Caco-2 (cell line): ENCODE measurements at regions not wholly inside any gene's neighbourhood (a gene's known extent, or its start where the extent isn't known, plus 50 kb on each side); places are given as distances from the start of the nearest gene placed in this dataset.

Experiments
- BruUV-seq: library from RNA; stranded (reverse); fragments of 400-500 nt; replicated peaks from 2 replicates; lab custom pipeline; 2021; lab: Mats Ljungman, UMichigan
- CTCF ChIA-PET: fragments of 300-600 bp; sonication (Branson Sonifier 250); formaldehyde crosslinking; loops from one replicate; lab custom pipeline; 2022; ENCODE audit warnings: antibody characterized with exemption; lab: Charles Lee
- POLR2A ChIA-PET: fragments of 300-600 bp; sonication (Branson Sonifier 250); formaldehyde crosslinking; loops from one replicate; lab custom pipeline; 2022; ENCODE audit warnings: antibody characterized with exemption; lab: Charles Lee
- DNase-seq, 2 experiments: peaks; one replicate each; pipeline versions ENCODE4 v3.0.0 to v3.0.0-alpha.2; 2020 to 2022
- H3K27me3 ChIP-seq: replicated peaks from 2 replicates; pipeline ENCODE4 v1.6.0; 2011; ENCODE audit warnings: low read length; ENCODE audit not compliant: control insufficient read depth, insufficient read depth
- H3K36me3 ChIP-seq: 2 replicates; pipeline ENCODE4 v1.5.1; 2011; ENCODE audit warnings: low read length; ENCODE audit not compliant: control insufficient read depth, insufficient read depth
- H3K4me1 ChIP-seq: fragments of 250-450 bp; sonication (Bioruptor Pico); 2 replicates; pipeline ENCODE4 v1.5.1; 2020; ENCODE audit warnings: mild to moderate bottlenecking
- H3K4me3 ChIP-seq: 2 replicates; pipeline ENCODE4 v1.5.1; 2011; ENCODE audit warnings: low read depth, mild to moderate bottlenecking, control low read depth, low read length
- H3K9me3 ChIP-seq: fragments of 250-450 bp; sonication (Bioruptor Pico); 2 replicates; pipeline ENCODE4 v1.5.1; 2020; ENCODE audit warnings: mild to moderate bottlenecking, moderate library complexity
- H3K27ac Mint-ChIP-seq: one replicate; pipeline ENCODE4 v1.8.0; 2022; ENCODE audit warnings: mixed read lengths; ENCODE audit not compliant: unreplicated experiment
- H3K27me3 Mint-ChIP-seq: one replicate; pipeline ENCODE4 v1.8.0; 2022; ENCODE audit warnings: mixed read lengths; ENCODE audit not compliant: insufficient read depth, unreplicated experiment
- H3K36me3 Mint-ChIP-seq: one replicate; pipeline ENCODE4 v1.8.0; 2022; ENCODE audit warnings: mild to moderate bottlenecking, mixed read lengths; ENCODE audit not compliant: insufficient read depth, unreplicated experiment
- H3K4me1 Mint-ChIP-seq: one replicate; pipeline ENCODE4 v1.8.0; 2022; ENCODE audit warnings: low read depth, mixed read lengths; ENCODE audit not compliant: unreplicated experiment
- H3K4me3 Mint-ChIP-seq: one replicate; pipeline ENCODE4 v1.8.0; 2022; ENCODE audit warnings: mild to moderate bottlenecking, moderate library complexity, mixed read lengths; ENCODE audit not compliant: unreplicated experiment
- H3K9me3 Mint-ChIP-seq: one replicate; pipeline ENCODE4 v1.8.0; 2022; ENCODE audit warnings: mixed read lengths; ENCODE audit not compliant: unreplicated experiment
- CTCF ChIP-seq, 2 experiments: fragments of 200-600 bp in 1 of 2; IDR thresholded peaks; 1 replicate in 1 of 2; 2 replicates in 1 of 2; pipeline versions ENCODE4 v1.5.1 to v1.8.0; 2011 to 2022; ENCODE audit warnings: antibody characterized with exemption in 1 of 2, control low read depth in 1 of 2, inconsistent platforms in 1 of 2, low read depth in 1 of 2, low read length in 1 of 2, mild to moderate bottlenecking in 1 of 2, moderate library complexity in 1 of 2; ENCODE audit not compliant: insufficient read depth in 1 of 2, severe bottlenecking in 1 of 2, unreplicated experiment in 1 of 2
- intact Hi-C: fragments of 100-400 bp; cut with micrococcal nuclease; formaldehyde crosslinking; loops from one replicate; pipeline ENCODE4 v1.10.0; 2022; ENCODE audit not compliant: unreplicated experiment

GRCh38 chr14:34222122-34222521 is 239.9 kb downstream of the SPTSSA start:
- peak in 1 of 2 experiments; percentile 13 for DNase-seq
- Mint-ChIP-seq H3K4me1 (peaks cover 38% of the 10 kb centered on the region), H3K9me3 (peaks cover 10% of the 10 kb centered on the region), H3K36me3 (peaks cover 5% of the 10 kb centered on the region), H3K4me3 (no peak overlapping the region), H3K27me3 (no peaks in the 10 kb centered on the region), H3K27ac (peak overlapping the region; percentile 34)
- ChIA-PET CTCF (interaction anchor here (0.5 kb wide), 1 partner anchor 18 kb away, joined by 7 read pairs; no protein-coding TSS in a partner anchor), POLR2A (interaction anchor here (0.5 kb wide), 1 partner anchor 109 kb away, joined by 3 read pairs; no protein-coding TSS in a partner anchor)
- no TSS peak for BruUV-seq
- peaks cover 45% of the 10 kb centered on the region for H3K4me1 ChIP-seq
- no peaks in the 10 kb centered on the region; the same call in 1 of the 2 replicates for H3K9me3 ChIP-seq
- H3K36me3 ChIP-seq, result no peaks in the 10 kb centered on the region
- no peak for TF ChIP-seq CTCF (IDR thresholded peaks at IDR 0.05; ENCODE audit: insufficient read depth in 1 of 2, low read depth in 1 of 2, low read length in 1 of 2, severe bottlenecking in 1 of 2, unreplicated experiment in 1 of 2)
- intact Hi-C loops, result loop anchor here (10.0 kb wide), 1 partner anchor 157 kb away; no protein-coding TSS in a partner anchor
- H3K27me3 ChIP-seq, result no peaks in the 10 kb centered on the region
- no peak overlapping the region for H3K4me3 ChIP-seq

GRCh38 chr14:34220921-34221320 is 241.1 kb downstream of the SPTSSA start:
- POLR2A ChIA-PET, result no interaction called here
- peaks cover 41% of the 10 kb centered on the region for H3K4me1 ChIP-seq
- H3K27me3 Mint-ChIP-seq, result no peaks in the 10 kb centered on the region
- no peaks in the 10 kb centered on the region for H3K27me3 ChIP-seq
- H3K9me3 ChIP-seq, result no peaks in the 10 kb centered on the region; the same call in 1 of the 2 replicates
- H3K4me3 ChIP-seq, result no peak overlapping the region
- peak overlapping the region; percentile 40 for H3K27ac Mint-ChIP-seq
- intact Hi-C loops, result loop anchor here (10.0 kb wide), 1 partner anchor 156 kb away; no protein-coding TSS in a partner anchor
- no peak overlapping the region for H3K4me3 Mint-ChIP-seq
- no peak for DNase-seq
- H3K36me3 Mint-ChIP-seq, result peaks cover 5% of the 10 kb centered on the region
- no TSS peak for BruUV-seq
- H3K9me3 Mint-ChIP-seq, result peaks cover 10% of the 10 kb centered on the region
- H3K4me1 Mint-ChIP-seq, result peaks cover 33% of the 10 kb centered on the region
- CTCF ChIA-PET, result interaction anchor here (0.5 to 0.7 kb wide), 2 partner anchors 14 to 111 kb away, joined by 3 to 4 read pairs; no protein-coding TSS in a partner anchor
- no peaks in the 10 kb centered on the region for H3K36me3 ChIP-seq
- TF ChIP-seq CTCF (IDR thresholded peaks at IDR 0.05; ENCODE audit: insufficient read depth in 1 of 2, low read depth in 1 of 2, low read length in 1 of 2, severe bottlenecking in 1 of 2, unreplicated experiment in 1 of 2), result no peak

GRCh38 chr14:34220378-34220706 is 241.7 kb downstream of the SPTSSA start:
- intact Hi-C loops, result loop anchor here (10.0 kb wide), 1 partner anchor 156 kb away; no protein-coding TSS in a partner anchor
- ChIA-PET POLR2A (no interaction called here), CTCF (no interaction called here)
- Mint-ChIP-seq H3K9me3 (peaks cover 10% of the 10 kb centered on the region), H3K4me3 (no peak overlapping the region), H3K27me3 (no peaks in the 10 kb centered on the region), H3K36me3 (peaks cover 5% of the 10 kb centered on the region), H3K27ac (peak overlapping the region; percentile 40), H3K4me1 (peaks cover 31% of the 10 kb centered on the region)
- Histone ChIP-seq H3K27me3 (no peaks in the 10 kb centered on the region), H3K9me3 (no peaks in the 10 kb centered on the region; the same call in 1 of the 2 replicates), H3K4me1 (peaks cover 39% of the 10 kb centered on the region), H3K4me3 (no peak overlapping the region), H3K36me3 (no peaks in the 10 kb centered on the region)
- no TSS peak for BruUV-seq
- DNase-seq, result no peak
- TF ChIP-seq CTCF (IDR thresholded peaks at IDR 0.05; ENCODE audit: insufficient read depth in 1 of 2, low read depth in 1 of 2, low read length in 1 of 2, severe bottlenecking in 1 of 2, unreplicated experiment in 1 of 2), result no peak
